ENCODE measurements at regions not wholly inside any gene's neighbourhood (a gene's known extent, or its start where the extent isn't known, plus 50 kb on each side); places are given as distances from the start of the nearest gene placed in this dataset.
"Not testable (repeated sequence)": the region's sequence is repeated elsewhere in the genome, so short reads cannot be mapped to it uniquely, and the experiment has no call there.

GRCh38 chr1:199243423-199244061, 604.7 kb downstream of the PTPRC start:
- DNase-seq: no peak

- no peak for DNase-seq
Observed at GRCh38 chr1:199245946-199246345, 607.1 kb downstream of the PTPRC start.

- no peak for DNase-seq
Observed at GRCh38 chr1:199246716-199247115, 607.9 kb downstream of the PTPRC start.

- no peak for DNase-seq
Observed at GRCh38 chr1:199247891-199248290, 609.1 kb downstream of the PTPRC start.

- not testable (repeated sequence) for DNase-seq
Observed at GRCh38 chr1:199254040-199254439, 615.2 kb downstream of the PTPRC start.

GRCh38 chr1:199261328-199261727, 622.5 kb downstream of the PTPRC start:
- DNase-seq: no peak

- no peak for DNase-seq
Observed at GRCh38 chr1:199264283-199264682, 625.4 kb downstream of the PTPRC start.

- DNase-seq: no peak
Observed at GRCh38 chr1:199264911-199265310, 626.1 kb downstream of the PTPRC start.

- DNase-seq: no peak
Observed at GRCh38 chr1:199265319-199265718, 626.5 kb downstream of the PTPRC start.

- no peak for DNase-seq
Observed at GRCh38 chr1:199269241-199269640, 630.4 kb downstream of the PTPRC start.

- DNase-seq: peak; percentile 12
Observed at GRCh38 chr1:199272139-199272544, 633.3 kb downstream of the PTPRC start.

GRCh38 chr1:199272628-199273086, 633.8 kb downstream of the PTPRC start:
- no peak for DNase-seq

GRCh38 chr1:199273837-199274379, 635.1 kb downstream of the PTPRC start:
- DNase-seq: peak; percentile 2

GRCh38 chr1:199279067-199279466, 640.2 kb downstream of the PTPRC start:
- DNase-seq: no peak

- no peak for DNase-seq
Observed at GRCh38 chr1:199279872-199280645, 641.2 kb downstream of the PTPRC start.

- DNase-seq: no peak
Observed at GRCh38 chr1:199282751-199283305, 644.0 kb downstream of the PTPRC start.

- DNase-seq: no peak
Observed at GRCh38 chr1:199283794-199284193, 645.0 kb downstream of the PTPRC start.

GRCh38 chr1:199287206-199287605, 648.4 kb downstream of the PTPRC start:
- DNase-seq: no peak

- no peak for DNase-seq
Observed at GRCh38 chr1:199287647-199288046, 648.8 kb downstream of the PTPRC start.

GRCh38 chr1:199290186-199290585, 651.3 kb downstream of the PTPRC start:
- no peak for DNase-seq

- DNase-seq: no peak
Observed at GRCh38 chr1:199291022-199291740, 652.3 kb downstream of the PTPRC start.

GRCh38 chr1:199292896-199293295, 654.1 kb downstream of the PTPRC start:
- no peak for DNase-seq

GRCh38 chr1:199295107-199295506, 656.3 kb downstream of the PTPRC start:
- DNase-seq: no peak

All from NCI-H2107 (cell line).